Parathyroid adenoma (tissue), 2 donors: ENCODE measurements at regions not wholly inside any gene's neighbourhood (a gene's known extent, or its start where the extent isn't known, plus 50 kb on each side); places are given as distances from the start of the nearest gene placed in this dataset.
"Not testable (repeated sequence)": the region's sequence is repeated elsewhere in the genome, so short reads cannot be mapped to it uniquely, and the experiment has no call there.

Experiments used
- H2AFZ ChIP-seq: fragments of 300-600 bp; sonication (generic); one replicate; pipeline ENCODE4 v1.7.0; 2017; ENCODE audit warnings: antibody characterized with exemption, mild to moderate bottlenecking
- H3K27ac ChIP-seq: fragments of 300-600 bp; sonication (generic); one replicate; pipeline ENCODE4 v1.7.0; 2017
- H3K27me3 ChIP-seq: fragments of 300-600 bp; sonication (generic); one replicate; pipeline ENCODE4 v1.7.0; 2017; ENCODE audit warnings: low read length; ENCODE audit not compliant: control insufficient read depth, insufficient read depth
- H3K36me3 ChIP-seq: fragments of 300-600 bp; sonication (generic); one replicate; pipeline ENCODE4 v1.7.0; 2017; ENCODE audit warnings: low read length; ENCODE audit not compliant: control insufficient read depth, insufficient read depth
- H3K4me1 ChIP-seq: fragments of 300-600 bp; sonication (generic); one replicate; pipeline ENCODE4 v1.7.0; 2017; ENCODE audit warnings: control low read depth
- H3K4me2 ChIP-seq: fragments of 300-600 bp; sonication (generic); one replicate; pipeline ENCODE4 v1.7.0; 2017; ENCODE audit warnings: low read length
- H3K4me3 ChIP-seq: fragments of 300-600 bp; sonication (generic); one replicate; pipeline ENCODE4 v1.7.0; 2017; ENCODE audit warnings: low read depth, low read length
- H3K79me2 ChIP-seq: fragments of 300-600 bp; sonication (generic); one replicate; pipeline ENCODE4 v1.7.0; 2017; ENCODE audit warnings: control low read depth
- H3K9ac ChIP-seq: fragments of 300-600 bp; sonication (generic); one replicate; pipeline ENCODE4 v1.7.0; 2017; ENCODE audit warnings: mild to moderate bottlenecking
- H3K9me3 ChIP-seq: fragments of 300-600 bp; sonication (generic); one replicate; pipeline ENCODE4 v1.7.0; 2017; ENCODE audit warnings: low read length; ENCODE audit not compliant: control insufficient read depth
- CTCF ChIP-seq: fragments of 300-600 bp; sonication (generic); IDR thresholded peaks from one replicate; pipeline ENCODE4 v1.7.0; 2017; ENCODE audit warnings: antibody characterized with exemption, mild to moderate bottlenecking
- donor health status: primary hyperparathyroidism.

DNA sequence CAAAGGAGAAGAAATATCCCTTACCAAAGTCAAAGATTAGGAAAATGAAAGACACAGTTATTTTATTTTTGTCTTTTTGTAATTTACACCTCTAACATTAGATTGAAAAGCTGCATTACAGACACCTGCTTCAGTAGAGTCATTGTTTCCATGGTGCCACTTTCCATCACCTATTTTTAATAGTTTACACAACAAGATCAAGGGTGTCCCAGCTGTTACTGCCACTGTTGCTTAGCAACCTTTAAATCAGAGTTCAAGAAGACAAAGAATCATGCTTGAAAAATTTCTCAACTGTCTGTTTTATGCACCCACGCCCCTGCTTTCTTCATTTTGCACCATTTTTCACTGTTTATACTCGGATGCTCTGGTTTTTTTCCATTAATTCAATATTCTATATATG is 668.2 kb upstream of the GJE1 start:
- no peaks in the 10 kb centered on the region for H3K27me3 ChIP-seq
- H3K4me2 ChIP-seq = no peak overlapping the region
- no peaks in the 10 kb centered on the region for H3K4me1 ChIP-seq
- H3K36me3 ChIP-seq = no peaks in the 10 kb centered on the region
- H2AFZ ChIP-seq = no peak overlapping the region
- H3K9me3 ChIP-seq = peaks cover 2% of the 10 kb centered on the region
- H3K79me2 ChIP-seq = no peaks in the 10 kb centered on the region
- H3K27ac ChIP-seq = no peak overlapping the region
- no peak for TF ChIP-seq CTCF
- no peak overlapping the region for H3K9ac ChIP-seq
- no peak overlapping the region for H3K4me3 ChIP-seq

DNA sequence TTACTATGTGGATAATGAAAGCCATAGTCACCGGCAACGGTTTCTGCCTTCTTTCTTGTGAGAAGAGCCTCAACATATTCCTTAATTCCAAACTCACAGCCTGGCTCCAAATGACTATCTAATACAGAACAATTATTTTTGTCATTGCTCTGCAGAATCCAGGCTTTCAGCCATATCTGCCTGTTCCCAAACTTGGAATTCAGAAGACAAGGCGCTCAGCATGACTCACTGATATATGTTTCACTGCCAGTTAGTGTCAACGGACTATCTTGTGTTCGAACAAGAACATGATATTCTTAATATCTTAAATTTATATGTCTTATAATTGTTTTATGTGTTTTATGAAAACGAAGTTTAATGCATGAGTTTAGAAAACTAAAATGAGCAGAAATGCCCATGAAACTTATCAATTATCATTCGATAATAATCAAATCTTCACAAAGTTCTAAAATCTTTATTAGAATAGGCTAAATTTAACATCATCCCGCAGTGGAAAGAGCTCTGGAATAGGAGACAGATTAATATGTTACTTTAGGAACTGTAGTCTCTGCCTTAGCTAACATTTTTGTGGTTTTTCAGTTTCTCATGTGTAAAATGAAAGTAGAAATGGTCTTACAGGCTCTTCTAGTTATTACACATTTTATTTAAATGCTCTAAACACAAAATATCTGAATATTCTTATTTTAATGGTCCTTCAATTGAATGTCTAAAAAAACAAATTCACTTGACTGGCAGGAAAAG is 669.3 kb upstream of the GJE1 start:
- no peaks in the 10 kb centered on the region for H3K9me3 ChIP-seq
- no peak overlapping the region for H3K9ac ChIP-seq
- H3K4me2 ChIP-seq = no peak overlapping the region
- no peak for TF ChIP-seq CTCF
- H3K79me2 ChIP-seq = no peaks in the 10 kb centered on the region
- H3K27ac ChIP-seq = no peak overlapping the region
- no peak overlapping the region for H3K4me3 ChIP-seq
- no peaks in the 10 kb centered on the region for H3K36me3 ChIP-seq
- no peaks in the 10 kb centered on the region for H3K4me1 ChIP-seq
- no peaks in the 10 kb centered on the region for H3K27me3 ChIP-seq
- no peak overlapping the region for H2AFZ ChIP-seq

- TF ChIP-seq CTCF = no peak
- Histone ChIP-seq H3K4me3 (no peak overlapping the region), H3K9ac (no peak overlapping the region), H3K27me3 (no peaks in the 10 kb centered on the region), H3K4me2 (no peak overlapping the region), H3K36me3 (no peaks in the 10 kb centered on the region), H3K79me2 (no peaks in the 10 kb centered on the region), H3K27ac (no peak overlapping the region), H2AFZ (no peak overlapping the region), H3K9me3 (no peaks in the 10 kb centered on the region), H3K4me1 (no peaks in the 10 kb centered on the region)
These were observed 671.8 kb upstream of the GJE1 start for GRCh38 chr6:141460743-141461484.

DNA sequence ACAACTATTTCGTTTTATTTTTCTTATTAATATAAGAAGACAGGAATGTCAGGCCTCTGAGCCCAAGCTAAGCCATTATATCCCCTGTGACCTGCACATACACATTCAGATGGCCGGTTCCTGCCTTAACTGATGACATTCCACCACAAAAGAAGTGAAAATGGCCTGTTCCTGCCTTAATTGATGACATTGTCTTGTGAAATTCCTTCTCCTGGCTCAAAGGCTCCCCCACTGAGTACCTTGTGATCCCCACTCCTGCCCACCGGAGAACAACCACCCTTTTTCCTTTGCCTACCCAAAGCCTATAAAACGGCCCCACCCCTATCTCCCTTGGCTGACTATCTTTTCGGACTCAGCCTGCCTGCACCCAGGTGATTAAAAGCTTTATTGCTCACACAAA is 672.5 kb upstream of the GJE1 start:
- H2AFZ ChIP-seq, H3K9ac ChIP-seq, H3K4me1 ChIP-seq, H3K27me3 ChIP-seq, H3K9me3 ChIP-seq, H3K79me2 ChIP-seq, H3K4me3 ChIP-seq, H3K27ac ChIP-seq, H3K36me3 ChIP-seq, H3K4me2 ChIP-seq: not testable (repeated sequence)

GRCh38 chr6:141457984-141458383 is 674.7 kb upstream of the GJE1 start:
- not testable (repeated sequence) for H3K79me2 ChIP-seq, H3K4me2 ChIP-seq, H3K9ac ChIP-seq, H3K4me1 ChIP-seq, H3K27ac ChIP-seq, H3K4me3 ChIP-seq, H2AFZ ChIP-seq, H3K36me3 ChIP-seq, H3K27me3 ChIP-seq, H3K9me3 ChIP-seq
